Upper lobe of right lung (tissue), 1 donor: ENCODE measurements at regions not wholly inside any gene's neighbourhood (a gene's known extent, or its start where the extent isn't known, plus 50 kb on each side); places are given as distances from the start of the nearest gene placed in this dataset.

Experiments used
- ATAC-seq: fragments of 200-7000 bp; cut with Tn5 transposase; one replicate; pipeline ENCODE4 v1.9.1; 2020; ENCODE audit warnings: mild to moderate bottlenecking, moderate library complexity
- DNase-seq: peaks from one replicate; pipeline ENCODE4 v3.0.0-alpha.2; 2020
- H3K27ac ChIP-seq: fragments of 200-600 bp; one replicate; pipeline ENCODE4 v1.8.0; 2022
- H3K27me3 ChIP-seq: fragments of 200-600 bp; one replicate; pipeline ENCODE4 v1.8.0; 2022; ENCODE audit warnings: mild to moderate bottlenecking
- H3K36me3 ChIP-seq: fragments of 200-600 bp; one replicate; pipeline ENCODE4 v1.8.0; 2022
- H3K4me1 ChIP-seq: fragments of 200-600 bp; one replicate; pipeline ENCODE4 v1.8.0; 2022
- H3K4me3 ChIP-seq: fragments of 200-600 bp; one replicate; pipeline ENCODE4 v1.8.0; 2022; ENCODE audit warnings: mild to moderate bottlenecking
- H3K9me3 ChIP-seq: fragments of 200-600 bp; one replicate; pipeline ENCODE4 v1.8.0; 2022
- CTCF ChIP-seq: fragments of 200-600 bp; IDR thresholded peaks from one replicate; pipeline ENCODE4 v1.8.0; 2022; ENCODE audit warnings: antibody characterized with exemption
- intact Hi-C: fragments of 100-400 bp; cut with DNase I; formaldehyde crosslinking; loops from one replicate; pipeline ENCODE4 v1.11.0; 2022
- donor health status: DM: no; HTN: yes; CAD: no; lungs with severe emphysema.

- H3K27ac ChIP-seq = no peak overlapping the region
- intact Hi-C loops = no loop called here
- no peaks in the 10 kb centered on the region for H3K27me3 ChIP-seq
- H3K4me3 ChIP-seq = no peak overlapping the region
- DNase-seq = no peak
- no peak for TF ChIP-seq CTCF
- H3K9me3 ChIP-seq = no peaks in the 10 kb centered on the region
- H3K36me3 ChIP-seq = no peaks in the 10 kb centered on the region
- no peaks in the 10 kb centered on the region for H3K4me1 ChIP-seq
- no peak for ATAC-seq
Measured at GRCh38 chr16:59324462-59324861, 590.3 kb upstream of the GOT2 start.

GRCh38 chr16:59320657-59321056 is 586.5 kb upstream of the GOT2 start:
- intact Hi-C loops = no loop called here
- DNase-seq = no peak
- H3K27me3 ChIP-seq = no peaks in the 10 kb centered on the region
- no peak for TF ChIP-seq CTCF
- no peak overlapping the region for H3K27ac ChIP-seq
- no peaks in the 10 kb centered on the region for H3K9me3 ChIP-seq
- ATAC-seq = no peak
- H3K36me3 ChIP-seq = no peaks in the 10 kb centered on the region
- no peak overlapping the region for H3K4me3 ChIP-seq
- H3K4me1 ChIP-seq = no peaks in the 10 kb centered on the region

- H3K27me3 ChIP-seq = no peaks in the 10 kb centered on the region
Measured at GRCh38 chr16:59319871-59320270, 585.8 kb upstream of the GOT2 start.

GRCh38 chr16:59305850-59306249 is 571.7 kb upstream of the GOT2 start:
- H3K4me1 ChIP-seq = no peaks in the 10 kb centered on the region
- TF ChIP-seq CTCF = no peak
- no peak overlapping the region for H3K27ac ChIP-seq
- intact Hi-C loops = no loop called here
- no peak for DNase-seq
- H3K9me3 ChIP-seq = no peaks in the 10 kb centered on the region
- no peak for ATAC-seq
- no peak overlapping the region for H3K4me3 ChIP-seq
- H3K27me3 ChIP-seq = no peaks in the 10 kb centered on the region
- no peaks in the 10 kb centered on the region for H3K36me3 ChIP-seq

More at GRCh38 chr16:59319871-59320270, 585.8 kb upstream of the GOT2 start:
- Histone ChIP-seq H3K4me1 (no peaks in the 10 kb centered on the region), H3K9me3 (no peaks in the 10 kb centered on the region), H3K27ac (no peak overlapping the region), H3K4me3 (no peak overlapping the region), H3K36me3 (no peaks in the 10 kb centered on the region)
- ATAC-seq (no peak), DNase-seq (no peak)
- TF ChIP-seq CTCF = no peak
- intact Hi-C loops = no loop called here

- Histone ChIP-seq H3K27ac (no peak overlapping the region), H3K27me3 (no peaks in the 10 kb centered on the region), H3K9me3 (no peaks in the 10 kb centered on the region)
Measured at GRCh38 chr16:59296888-59297287, 562.8 kb upstream of the GOT2 start.

More at GRCh38 chr16:59296888-59297287, 562.8 kb upstream of the GOT2 start:
- Histone ChIP-seq H3K36me3 (no peaks in the 10 kb centered on the region), H3K4me3 (no peak overlapping the region), H3K4me1 (no peaks in the 10 kb centered on the region)
- DNase-seq (no peak), ATAC-seq (no peak)
- intact Hi-C loops = no loop called here
- TF ChIP-seq CTCF = no peak
